CD4-positive, alpha-beta T cell treated with Interleukin-15 for 4 hours (primary cell): ENCODE measurements at regions not wholly inside any gene's neighbourhood (a gene's known extent, or its start where the extent isn't known, plus 50 kb on each side); places are given as distances from the start of the nearest gene placed in this dataset.

Experiments used
- DNase-seq: peaks from one replicate; pipeline ENCODE4 v3.0.0-alpha.2; 2020; ENCODE audit warnings: low spot score

DNA sequence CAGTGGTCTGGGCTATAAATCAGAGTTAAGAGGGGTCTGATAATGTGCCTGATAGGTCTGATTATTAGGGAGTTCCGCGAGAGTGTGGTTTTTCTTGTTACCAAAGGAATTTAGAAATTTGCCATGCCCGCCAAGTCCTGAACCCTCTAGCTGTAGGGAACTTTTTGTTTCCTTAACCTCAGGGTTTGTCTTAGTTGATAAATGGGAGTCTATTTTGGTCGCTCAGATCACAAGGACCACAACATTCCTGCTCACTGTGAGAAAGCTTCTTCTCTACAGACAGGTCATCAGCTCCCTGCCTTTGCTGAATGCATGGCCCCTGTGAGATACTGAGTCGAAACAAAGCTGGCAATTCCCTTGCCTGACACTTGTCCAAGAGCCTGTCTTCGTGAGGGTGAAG lies 497.8 kb downstream of the HS3ST4 start:
- no peak for DNase-seq

DNA sequence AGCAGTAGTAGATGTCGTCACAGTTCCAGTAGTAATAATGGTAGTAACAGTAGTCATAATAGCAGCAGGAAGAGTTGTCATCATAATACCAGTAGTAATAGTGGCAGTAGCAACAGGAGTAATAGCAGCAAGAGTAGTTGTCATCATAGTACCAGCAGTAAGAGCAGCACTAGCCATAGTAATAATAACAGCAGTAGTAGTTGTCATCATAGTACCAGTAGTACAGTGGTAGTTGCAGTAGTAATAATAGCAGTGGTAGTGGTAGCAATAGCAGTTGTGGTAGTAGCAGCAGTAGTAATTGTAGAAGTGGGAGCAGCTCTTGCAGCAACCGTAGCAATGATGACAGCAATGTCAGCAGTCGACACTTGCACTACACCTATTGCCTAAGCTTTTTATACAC lies 502.8 kb downstream of the HS3ST4 start:
- DNase-seq, result no peak

- no peak for DNase-seq
Observed at GRCh38 chr16:26195225-26195624, 503.5 kb downstream of the HS3ST4 start.

GRCh38 chr16:26196310-26196709 lies 504.6 kb downstream of the HS3ST4 start:
- no peak for DNase-seq

DNA sequence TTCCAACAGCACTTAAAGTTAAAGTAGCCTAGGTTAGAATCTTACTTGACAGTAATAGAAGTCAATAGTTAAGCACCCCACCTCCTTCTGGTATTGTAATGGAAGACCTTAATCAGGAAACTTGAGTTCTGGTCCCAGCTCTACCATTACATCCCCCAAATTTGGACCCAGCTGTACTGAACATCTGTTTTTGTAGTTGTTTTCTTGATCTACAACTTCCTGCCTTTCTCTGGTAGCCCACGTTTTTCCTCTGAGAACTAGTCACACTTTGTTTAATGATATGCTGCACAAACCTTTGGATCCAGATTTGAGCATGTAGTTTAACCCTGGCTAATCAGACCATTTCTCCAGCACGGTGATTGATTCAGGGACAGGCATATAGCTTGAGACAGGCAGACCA lies 505.0 kb downstream of the HS3ST4 start:
- no peak for DNase-seq

DNA sequence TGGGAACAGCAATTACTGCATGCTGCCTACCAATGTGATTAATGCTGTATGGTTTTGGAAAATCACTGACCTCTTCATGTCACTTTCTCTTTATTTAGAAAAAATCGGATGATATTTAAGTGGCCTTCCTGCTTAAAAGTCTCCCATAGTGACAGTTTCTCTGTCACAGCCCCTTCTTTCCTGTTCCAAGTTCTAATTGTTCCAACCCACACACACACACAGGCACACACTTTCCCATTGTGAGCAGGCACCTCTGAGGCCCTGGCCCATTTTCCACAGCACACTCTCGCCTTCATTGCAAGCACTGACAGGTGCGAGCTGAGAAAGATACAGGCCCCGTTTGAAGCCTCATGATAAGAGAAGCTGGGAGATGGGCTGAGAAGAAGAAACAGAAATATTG lies 505.9 kb downstream of the HS3ST4 start:
- no peak for DNase-seq

GRCh38 chr16:26198221-26198620 lies 506.5 kb downstream of the HS3ST4 start:
- no peak for DNase-seq

GRCh38 chr16:26204138-26204537 lies 512.4 kb downstream of the HS3ST4 start:
- DNase-seq, result no peak

DNA sequence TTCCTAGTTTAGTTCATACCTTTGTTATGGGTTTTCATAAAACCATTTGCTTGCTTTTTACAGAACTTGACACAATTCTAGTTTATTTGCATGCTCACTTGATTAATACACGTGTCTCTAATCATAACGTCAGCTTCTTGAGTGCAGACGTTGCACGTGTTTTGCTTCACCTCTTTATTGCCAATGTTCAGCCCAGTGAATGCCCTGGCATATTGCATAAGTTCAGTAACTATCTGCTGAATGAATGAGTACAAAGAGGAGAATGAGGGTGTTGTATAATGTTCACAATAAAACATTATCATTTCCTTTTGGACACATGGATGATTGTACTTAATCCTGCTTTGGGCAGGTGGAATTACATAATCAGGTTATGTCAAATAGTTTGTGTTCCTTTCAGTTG lies 519.8 kb downstream of the HS3ST4 start:
- no peak for DNase-seq

GRCh38 chr16:26212599-26212998 lies 520.8 kb downstream of the HS3ST4 start:
- DNase-seq, result no peak

DNA sequence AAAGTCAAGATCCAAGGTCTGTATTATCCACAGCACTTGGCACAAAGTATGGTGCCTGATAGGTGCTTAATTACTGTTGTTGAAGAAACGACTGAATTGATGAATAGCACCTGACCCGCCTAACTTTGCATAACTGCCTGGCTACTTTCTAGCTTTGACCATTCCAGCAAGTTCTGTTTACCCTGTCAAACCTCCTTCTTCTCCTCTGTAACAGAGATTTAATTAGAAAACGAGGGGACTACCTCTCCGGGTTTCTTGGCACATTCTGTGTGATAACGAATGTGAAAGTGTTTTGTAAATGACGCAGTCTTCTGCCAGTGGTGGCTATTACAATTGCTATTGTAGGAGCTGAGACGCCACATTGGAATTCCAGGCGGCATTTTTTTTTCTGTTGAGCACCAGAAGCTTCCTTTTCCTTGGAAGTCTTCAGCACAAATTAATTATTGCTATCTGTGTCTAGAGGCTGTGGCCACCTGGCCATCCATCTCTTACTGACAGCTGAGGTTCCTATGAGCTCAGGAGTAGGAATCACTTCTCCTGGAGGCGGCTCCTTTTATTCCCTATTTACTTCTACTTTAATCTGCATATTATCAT lies 522.9 kb downstream of the HS3ST4 start:
- no peak for DNase-seq

- no peak for DNase-seq
Observed at GRCh38 chr16:26220894-26221293, 529.1 kb downstream of the HS3ST4 start.

DNA sequence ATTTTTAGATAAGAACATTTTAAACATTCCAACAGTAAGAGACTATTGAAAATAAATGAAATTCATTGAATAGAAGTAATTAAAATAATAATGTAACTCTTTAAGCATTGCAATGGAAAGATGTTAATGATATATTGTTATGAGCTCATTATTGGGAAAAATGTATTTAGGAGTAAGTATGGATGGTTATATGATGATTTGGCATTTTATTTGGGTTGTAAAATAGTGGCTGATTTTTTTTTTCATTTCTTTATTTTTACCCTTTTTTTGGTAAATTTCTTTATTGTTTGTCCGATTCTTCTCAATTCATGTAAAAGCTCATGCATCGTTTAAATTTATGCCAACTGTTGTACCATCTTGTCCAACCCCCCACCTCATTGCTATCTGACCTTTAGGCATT lies 539.9 kb downstream of the HS3ST4 start:
- no peak for DNase-seq

- no peak for DNase-seq
Observed at GRCh38 chr16:26240807-26241206, 549.0 kb downstream of the HS3ST4 start.

GRCh38 chr16:26247063-26247462 lies 555.3 kb downstream of the HS3ST4 start:
- DNase-seq, result no peak

DNA sequence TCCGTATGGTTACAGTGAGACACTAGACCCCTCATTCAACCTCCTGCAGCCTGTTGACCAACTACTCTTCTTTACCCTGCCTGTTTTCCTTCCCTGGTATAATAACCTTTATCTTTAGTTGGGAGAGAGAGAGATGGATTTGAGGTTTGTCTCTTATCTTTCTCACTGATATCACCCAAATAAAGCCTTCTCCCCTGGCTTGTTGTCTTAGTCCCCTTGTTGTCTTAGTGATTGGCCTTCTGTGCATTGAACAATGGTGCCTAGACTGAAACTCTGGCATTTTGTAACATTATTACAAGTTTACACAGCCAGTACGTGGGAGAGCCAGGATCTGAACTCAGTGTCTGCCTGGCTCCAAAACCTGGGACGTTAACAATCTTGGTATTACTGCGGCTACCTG lies 560.8 kb downstream of the HS3ST4 start:
- DNase-seq, result no peak

GRCh38 chr16:26261621-26262020 lies 569.9 kb downstream of the HS3ST4 start:
- DNase-seq, result no peak

- DNase-seq, result no peak
Observed at GRCh38 chr16:26263406-26263805, 571.6 kb downstream of the HS3ST4 start.

- no peak for DNase-seq
Observed at GRCh38 chr16:26267641-26268040, 575.9 kb downstream of the HS3ST4 start.

GRCh38 chr16:26269673-26270072 lies 577.9 kb downstream of the HS3ST4 start:
- DNase-seq, result no peak

DNA sequence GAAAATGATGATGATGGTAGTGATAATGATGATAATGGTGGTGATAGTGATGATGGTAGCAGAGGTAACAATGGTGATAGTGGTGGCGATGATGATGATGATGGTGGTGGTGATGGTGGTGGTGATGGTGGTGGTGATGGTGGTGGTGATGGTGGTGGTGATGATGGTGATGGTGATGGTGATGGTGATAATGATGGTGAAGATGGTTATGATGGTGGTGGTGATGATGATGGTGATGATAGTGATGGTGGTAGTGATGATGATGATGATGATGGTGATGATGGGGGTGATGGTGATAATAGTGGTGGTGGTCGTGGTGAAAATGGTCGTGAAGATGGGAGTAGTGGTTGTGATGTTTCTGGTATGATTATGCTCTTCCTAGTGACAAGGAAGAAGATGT lies 581.8 kb downstream of the HS3ST4 start:
- no peak for DNase-seq

GRCh38 chr16:26275021-26275590 lies 583.3 kb downstream of the HS3ST4 start:
- no peak for DNase-seq

GRCh38 chr16:26276289-26276688 lies 584.5 kb downstream of the HS3ST4 start:
- no peak for DNase-seq

DNA sequence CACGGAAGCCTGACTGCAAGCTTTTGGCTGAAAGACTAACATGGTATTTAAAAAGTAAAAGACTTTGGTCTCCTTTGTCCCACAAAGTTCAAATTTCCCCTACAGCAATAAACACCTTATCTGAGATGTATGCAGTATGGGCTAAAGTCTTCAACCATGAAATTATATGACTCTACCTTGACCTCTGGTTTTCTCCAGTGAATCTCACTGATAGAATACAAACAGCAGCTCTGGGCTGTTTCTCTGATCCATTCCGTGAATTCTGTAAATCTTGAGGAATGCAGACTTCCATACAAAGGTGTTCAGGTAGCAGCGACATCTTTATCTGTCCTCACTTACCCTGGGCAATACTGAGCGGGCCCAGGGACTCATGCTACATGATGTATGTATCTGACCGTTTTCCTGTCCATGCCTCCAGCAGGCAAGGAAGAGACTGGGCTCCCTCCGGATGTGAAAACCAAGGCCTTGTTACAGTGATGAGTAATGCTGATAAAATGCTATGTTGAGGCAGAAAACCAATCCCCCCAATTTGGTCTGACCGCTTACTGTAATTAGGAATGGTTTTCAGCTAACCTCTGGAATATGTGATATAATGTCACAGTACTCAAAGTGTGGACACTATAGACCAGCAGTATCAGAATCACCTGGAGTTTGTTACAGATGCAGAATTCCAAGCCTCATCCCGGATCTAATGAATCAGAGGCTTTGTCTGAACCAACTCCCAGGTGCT lies 589.8 kb downstream of the HS3ST4 start:
- no peak for DNase-seq
